ENCODE measurements at regions not wholly inside any gene's neighbourhood (a gene's known extent, or its start where the extent isn't known, plus 50 kb on each side); places are given as distances from the start of the nearest gene placed in this dataset.

DNA sequence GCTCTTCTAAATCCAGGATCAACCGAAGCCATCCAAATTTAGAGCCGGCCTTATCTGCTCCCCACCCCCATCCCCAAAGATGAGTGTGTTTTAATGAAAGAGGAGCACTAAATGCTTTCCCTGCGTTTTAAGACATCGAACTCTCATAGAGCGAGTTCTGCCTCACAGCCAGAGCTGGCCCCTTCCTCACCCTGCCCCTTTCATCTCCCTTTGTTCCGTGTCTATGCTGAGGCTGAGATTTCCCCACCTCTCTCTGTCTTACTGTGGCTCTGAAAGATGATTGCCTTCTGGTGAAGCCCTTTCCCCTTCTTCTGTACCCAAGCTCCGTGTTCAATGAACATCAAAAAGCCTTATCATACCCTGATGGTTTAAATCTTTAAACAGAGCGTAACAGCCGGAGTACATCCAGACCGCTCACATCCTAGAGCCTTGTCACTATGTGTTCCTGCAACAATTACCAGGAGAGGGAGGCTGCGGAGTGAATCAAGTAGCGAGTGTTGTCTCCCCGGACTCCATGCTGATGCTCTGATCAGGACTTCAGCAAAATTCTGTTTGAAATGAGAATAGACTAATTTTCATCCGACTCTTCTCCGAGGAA lies 110.1 kb downstream of the ZNF326 start:
- WGBS = 62% methylated on average over 15 of the region's 15 CpGs
- no peak for DNase-seq (ENCODE audit: low spot score in 2 of 2)
- Histone ChIP-seq H3K4me1 (no peaks in the 10 kb centered on the region), H3K27me3 (no peaks in the 10 kb centered on the region), H3K36me3 (no peaks in the 10 kb centered on the region), H3K9me3 (no peaks in the 10 kb centered on the region), H3K27ac (no peak overlapping the region), H3K4me3 (no peak overlapping the region)
- TF ChIP-seq POLR2AphosphoS5 (IDR thresholded peaks at IDR 0.05) (no peak), EP300 (IDR thresholded peaks at IDR 0.05) (no peak), POLR2A (IDR thresholded peaks at IDR 0.05) (no peak)
- TF ChIP-seq, protein P1, sequence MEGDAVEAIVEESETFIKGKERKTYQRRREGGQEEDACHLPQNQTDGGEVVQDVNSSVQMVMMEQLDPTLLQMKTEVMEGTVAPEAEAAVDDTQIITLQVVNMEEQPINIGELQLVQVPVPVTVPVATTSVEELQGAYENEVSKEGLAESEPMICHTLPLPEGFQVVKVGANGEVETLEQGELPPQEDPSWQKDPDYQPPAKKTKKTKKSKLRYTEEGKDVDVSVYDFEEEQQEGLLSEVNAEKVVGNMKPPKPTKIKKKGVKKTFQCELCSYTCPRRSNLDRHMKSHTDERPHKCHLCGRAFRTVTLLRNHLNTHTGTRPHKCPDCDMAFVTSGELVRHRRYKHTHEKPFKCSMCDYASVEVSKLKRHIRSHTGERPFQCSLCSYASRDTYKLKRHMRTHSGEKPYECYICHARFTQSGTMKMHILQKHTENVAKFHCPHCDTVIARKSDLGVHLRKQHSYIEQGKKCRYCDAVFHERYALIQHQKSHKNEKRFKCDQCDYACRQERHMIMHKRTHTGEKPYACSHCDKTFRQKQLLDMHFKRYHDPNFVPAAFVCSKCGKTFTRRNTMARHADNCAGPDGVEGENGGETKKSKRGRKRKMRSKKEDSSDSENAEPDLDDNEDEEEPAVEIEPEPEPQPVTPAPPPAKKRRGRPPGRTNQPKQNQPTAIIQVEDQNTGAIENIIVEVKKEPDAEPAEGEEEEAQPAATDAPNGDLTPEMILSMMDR (IDR thresholded peaks at IDR 0.05) = no peak

DNA sequence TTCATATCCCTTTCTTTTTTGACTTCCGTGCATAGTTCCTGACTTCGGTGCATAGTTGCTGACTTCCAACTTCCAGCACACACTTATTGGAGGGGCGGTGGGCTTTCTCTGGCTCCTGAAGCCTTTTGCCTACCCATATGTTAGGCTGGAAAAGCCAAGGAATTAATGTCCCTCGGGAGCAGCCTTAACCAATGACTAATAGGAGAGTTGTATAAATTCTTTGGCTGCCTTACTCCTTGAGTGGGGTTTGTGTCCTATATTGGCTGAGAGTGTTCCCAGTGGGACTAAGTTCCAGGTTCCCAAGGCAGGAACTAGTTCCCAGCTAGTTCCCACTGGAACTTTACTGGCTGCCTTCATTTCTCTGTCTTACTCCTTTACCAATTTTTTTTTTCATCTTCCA lies 105.7 kb downstream of the ZNF326 start:
- H3K4me3 ChIP-seq = no peak overlapping the region
- WGBS = 88% methylated on average over 4 of the region's 4 CpGs
- no peak for DNase-seq (ENCODE audit: low spot score in 2 of 2)
- H3K4me1 ChIP-seq = no peaks in the 10 kb centered on the region
- H3K27ac ChIP-seq = no peak overlapping the region
- H3K27me3 ChIP-seq = no peaks in the 10 kb centered on the region
- no peaks in the 10 kb centered on the region for H3K9me3 ChIP-seq
- no peaks in the 10 kb centered on the region for H3K36me3 ChIP-seq
- TF ChIP-seq, protein P1 (IDR thresholded peaks at IDR 0.05) = no peak
- no peak for TF ChIP-seq POLR2AphosphoS5 (IDR thresholded peaks at IDR 0.05)
- TF ChIP-seq POLR2A (IDR thresholded peaks at IDR 0.05) = no peak
- TF ChIP-seq EP300 (IDR thresholded peaks at IDR 0.05) = no peak

GRCh38 chr1:90092441-90092840 lies 97.5 kb downstream of the ZNF326 start:
- 43% methylated on average over 3 of the region's 3 CpGs for WGBS
- no peaks in the 10 kb centered on the region for H3K9me3 ChIP-seq
- TF ChIP-seq POLR2AphosphoS5 (IDR thresholded peaks at IDR 0.05) (no peak), POLR2A (IDR thresholded peaks at IDR 0.05) (no peak), EP300 (IDR thresholded peaks at IDR 0.05) (no peak)
- TF ChIP-seq, protein P1 (IDR thresholded peaks at IDR 0.05) = no peak

More at GRCh38 chr1:90092441-90092840, 97.5 kb downstream of the ZNF326 start:
- Histone ChIP-seq H3K27ac (no peak overlapping the region), H3K36me3 (no peaks in the 10 kb centered on the region), H3K4me1 (no peaks in the 10 kb centered on the region), H3K27me3 (no peaks in the 10 kb centered on the region), H3K4me3 (no peak overlapping the region)
- no peak for DNase-seq (ENCODE audit: low spot score in 2 of 2)
